HK-2 (cell line): ENCODE measurements at regions not wholly inside any gene's neighbourhood (a gene's known extent, or its start where the extent isn't known, plus 50 kb on each side); places are given as distances from the start of the nearest gene placed in this dataset.

Experiments used
- DNase-seq: peaks from one replicate; pipeline ENCODE4 v3.0.0-alpha.2; 2018; ENCODE audit not compliant: unreplicated experiment

GRCh38 chr6:168212362-168212761 lies 107.2 kb downstream of the DACT2 start:
- DNase-seq = no peak

- no peak for DNase-seq
Measured at GRCh38 chr6:168211681-168212080, 107.9 kb downstream of the DACT2 start.

- DNase-seq = no peak
Measured at GRCh38 chr6:168210239-168211105, 109.1 kb downstream of the DACT2 start.

GRCh38 chr6:168209420-168209819 lies 110.2 kb downstream of the DACT2 start:
- DNase-seq = no peak

GRCh38 chr6:168208854-168209253 lies 110.7 kb downstream of the DACT2 start:
- no peak for DNase-seq

GRCh38 chr6:168208402-168208801 lies 111.2 kb downstream of the DACT2 start:
- DNase-seq = no peak

GRCh38 chr6:168207421-168208175 lies 112.0 kb downstream of the DACT2 start:
- DNase-seq = no peak

- no peak for DNase-seq
Measured at GRCh38 chr6:168206661-168207274, 112.8 kb downstream of the DACT2 start.

- DNase-seq = no peak
Measured at GRCh38 chr6:168206186-168206585, 113.4 kb downstream of the DACT2 start.

GRCh38 chr6:168201799-168202198 lies 117.8 kb downstream of the DACT2 start:
- DNase-seq = no peak

GRCh38 chr6:168201383-168201782 lies 118.2 kb downstream of the DACT2 start:
- no peak for DNase-seq

GRCh38 chr6:168200571-168201134 lies 118.9 kb downstream of the DACT2 start:
- DNase-seq = no peak

GRCh38 chr6:168198302-168199180 lies 119.5 kb upstream of the FRMD1 start:
- no peak for DNase-seq

- DNase-seq = no peak
Measured at GRCh38 chr6:168197636-168198301, 118.8 kb upstream of the FRMD1 start.

- no peak for DNase-seq
Measured at GRCh38 chr6:168196881-168197635, 118.0 kb upstream of the FRMD1 start.

- DNase-seq = no peak
Measured at GRCh38 chr6:168196385-168196860, 117.4 kb upstream of the FRMD1 start.

GRCh38 chr6:168195712-168196111 lies 116.7 kb upstream of the FRMD1 start:
- DNase-seq = no peak

GRCh38 chr6:168194732-168195567 lies 115.9 kb upstream of the FRMD1 start:
- peak; percentile 9 for DNase-seq
